GF-D8 (cell line): ENCODE measurements at regions not wholly inside any gene's neighbourhood (a gene's known extent, or its start where the extent isn't known, plus 50 kb on each side); places are given as distances from the start of the nearest gene placed in this dataset.
A peak's percentile ranks its signal among the peaks of the same experiment; 100 is the strongest.

ENCODE experiments used
- DNase-seq: peaks from one replicate; lab custom pipeline; 2025; lab: John Stamatoyannopoulos, UW

DNA sequence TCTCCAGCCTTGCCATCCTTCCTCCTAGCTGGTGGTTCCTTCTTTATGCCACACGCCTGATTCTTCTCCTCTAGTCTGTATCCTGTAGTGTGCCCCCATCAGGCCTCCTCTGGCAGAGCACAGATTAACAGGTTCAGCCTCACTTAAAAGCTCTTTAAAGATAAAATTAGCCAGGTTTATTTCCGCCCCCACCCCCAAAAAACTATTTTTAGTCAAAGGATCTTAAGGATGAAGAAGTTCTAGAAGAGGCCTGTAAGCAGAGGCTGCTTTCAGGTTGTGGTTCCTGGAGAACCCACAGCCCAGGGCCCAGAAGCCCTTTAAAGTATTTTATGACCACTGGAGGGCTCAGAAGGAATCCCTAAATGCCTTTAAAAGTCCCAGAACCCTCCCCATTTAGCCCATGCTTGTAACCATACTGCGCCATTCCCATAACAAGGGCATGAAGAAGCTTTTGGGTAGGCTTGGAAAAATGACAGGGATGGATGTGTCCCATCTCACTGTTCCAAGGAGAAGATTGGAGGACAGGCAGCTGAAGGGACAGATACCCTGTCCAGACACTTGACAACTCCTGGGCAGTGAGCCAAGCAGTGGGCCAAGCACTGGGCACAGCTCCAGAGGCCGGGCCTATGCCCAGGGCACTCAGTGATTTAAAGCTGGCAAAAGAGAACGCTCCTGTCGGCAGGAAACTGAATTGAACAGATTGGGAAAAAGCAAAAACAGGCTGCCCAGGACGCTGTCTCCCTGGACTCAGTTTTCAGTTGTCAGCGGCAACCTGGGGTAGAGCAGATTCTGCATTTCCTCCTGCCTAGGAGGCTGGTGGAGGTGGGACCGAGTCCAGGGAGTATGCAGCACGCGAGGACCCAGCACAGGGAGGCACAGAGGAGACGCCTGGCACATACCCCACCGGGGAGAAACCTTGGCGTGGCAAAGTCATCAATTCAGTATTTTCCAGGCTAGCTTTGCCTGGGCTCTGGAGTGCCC is 106.3 kb upstream of the SSBP2 start:
- DNase-seq, result no peak

DNA sequence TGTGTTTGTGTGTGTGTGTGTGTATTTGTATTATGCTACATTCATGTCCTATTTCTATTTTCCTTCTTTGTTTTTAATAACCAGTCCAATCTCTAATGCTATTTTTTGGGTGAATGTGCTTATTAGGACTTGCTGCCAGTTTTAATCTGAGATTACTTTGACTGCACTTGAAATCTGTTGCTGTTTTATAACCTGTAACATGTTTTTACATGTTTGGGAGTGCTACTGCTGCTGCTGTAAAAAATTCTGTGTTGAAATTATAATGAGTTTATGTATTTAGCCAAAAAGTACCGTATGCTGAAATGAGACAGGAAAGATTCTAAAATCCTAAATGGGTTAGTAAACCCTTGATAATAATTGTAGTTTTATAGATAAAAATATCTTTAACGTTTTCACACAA is 104.7 kb upstream of the SSBP2 start:
- no peak for DNase-seq

DNA sequence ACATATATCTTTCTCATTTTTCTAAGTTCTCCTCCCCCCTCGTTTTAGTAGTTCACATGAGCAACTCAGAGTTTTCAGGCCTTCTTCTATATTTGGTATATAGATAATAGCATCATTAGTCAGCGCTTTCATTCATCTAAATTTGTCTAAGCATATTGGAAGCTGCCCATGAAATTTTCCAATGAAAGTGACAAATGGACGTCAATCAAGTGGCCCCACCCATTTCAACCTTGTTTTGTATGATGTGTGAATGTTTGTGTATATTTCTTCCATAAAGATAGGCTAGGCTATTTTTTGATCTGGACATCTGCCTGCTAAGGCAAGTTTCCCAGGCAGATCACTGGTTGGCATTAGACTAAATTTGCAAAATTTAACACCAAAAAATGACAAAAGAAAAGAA is 104.0 kb upstream of the SSBP2 start:
- no peak for DNase-seq

DNA sequence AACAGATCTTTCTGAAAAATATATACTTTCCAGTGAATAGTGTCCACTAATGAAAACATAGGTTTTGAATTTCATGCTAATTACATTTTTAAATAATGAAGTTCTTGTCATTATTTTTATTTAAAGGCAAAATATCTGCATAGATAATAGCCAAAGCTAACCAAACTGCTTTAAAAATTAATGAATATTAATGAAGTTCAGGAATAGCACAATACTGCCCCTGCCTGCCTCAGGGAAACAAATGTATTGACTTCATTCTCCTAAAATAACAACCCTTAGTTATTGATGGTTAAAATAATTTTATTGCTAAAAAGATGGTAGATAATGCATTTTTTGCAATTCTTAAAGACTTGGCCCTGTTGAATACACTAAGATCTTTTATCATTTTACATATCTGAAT is 103.6 kb upstream of the SSBP2 start:
- no peak for DNase-seq

DNA sequence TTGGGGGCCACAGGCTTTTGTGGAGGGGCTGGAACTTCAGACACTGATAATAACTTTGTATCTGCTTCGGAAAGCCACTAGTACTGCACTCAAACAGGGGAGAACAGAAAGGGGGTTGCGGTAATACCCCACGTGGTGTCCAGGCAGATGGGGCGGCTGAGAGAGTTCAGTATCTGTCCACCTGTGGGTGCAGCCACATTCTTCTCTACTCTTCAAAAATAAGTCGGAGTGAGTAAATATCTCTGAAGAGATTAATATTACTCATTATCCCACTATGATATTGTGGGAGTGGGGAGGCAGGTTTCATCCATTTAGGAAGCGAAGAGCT is 102.1 kb upstream of the SSBP2 start:
- no peak for DNase-seq

DNA sequence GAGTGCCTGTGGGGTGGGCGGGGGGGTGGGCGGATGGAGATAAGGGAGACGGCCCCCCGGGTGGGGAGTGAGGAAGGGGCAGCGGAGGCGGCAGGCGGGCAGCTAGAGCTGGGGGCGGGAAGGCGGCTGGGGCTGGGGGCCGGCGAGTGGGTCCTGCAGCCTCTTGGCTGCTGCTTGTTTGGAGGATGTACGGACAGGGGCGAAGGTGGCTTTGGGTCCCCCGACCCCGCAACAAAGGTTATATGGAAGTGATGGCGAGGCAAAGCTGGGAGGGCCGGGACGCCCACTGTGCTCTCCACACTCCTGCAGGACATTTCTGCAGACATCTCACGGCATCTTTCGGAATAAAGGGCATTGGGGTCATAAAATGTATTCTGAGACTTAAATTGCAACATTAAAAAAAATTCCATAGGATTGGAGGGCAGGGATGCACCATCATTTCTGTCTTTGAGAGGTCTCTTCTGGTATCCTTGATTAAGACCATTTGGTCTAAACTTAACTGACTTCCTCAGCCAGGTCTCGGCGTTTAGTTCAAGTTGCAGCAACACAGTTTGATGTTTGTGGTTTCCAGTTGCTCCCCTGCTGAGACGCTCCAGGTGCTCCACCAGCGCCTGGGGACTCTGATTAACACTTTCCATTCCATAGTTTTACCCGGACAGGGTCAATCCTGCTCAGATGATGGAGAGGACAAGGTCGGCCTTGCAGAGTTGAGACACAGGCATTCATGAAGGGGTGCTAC is 101.6 kb upstream of the SSBP2 start:
- DNase-seq, result no peak

DNA sequence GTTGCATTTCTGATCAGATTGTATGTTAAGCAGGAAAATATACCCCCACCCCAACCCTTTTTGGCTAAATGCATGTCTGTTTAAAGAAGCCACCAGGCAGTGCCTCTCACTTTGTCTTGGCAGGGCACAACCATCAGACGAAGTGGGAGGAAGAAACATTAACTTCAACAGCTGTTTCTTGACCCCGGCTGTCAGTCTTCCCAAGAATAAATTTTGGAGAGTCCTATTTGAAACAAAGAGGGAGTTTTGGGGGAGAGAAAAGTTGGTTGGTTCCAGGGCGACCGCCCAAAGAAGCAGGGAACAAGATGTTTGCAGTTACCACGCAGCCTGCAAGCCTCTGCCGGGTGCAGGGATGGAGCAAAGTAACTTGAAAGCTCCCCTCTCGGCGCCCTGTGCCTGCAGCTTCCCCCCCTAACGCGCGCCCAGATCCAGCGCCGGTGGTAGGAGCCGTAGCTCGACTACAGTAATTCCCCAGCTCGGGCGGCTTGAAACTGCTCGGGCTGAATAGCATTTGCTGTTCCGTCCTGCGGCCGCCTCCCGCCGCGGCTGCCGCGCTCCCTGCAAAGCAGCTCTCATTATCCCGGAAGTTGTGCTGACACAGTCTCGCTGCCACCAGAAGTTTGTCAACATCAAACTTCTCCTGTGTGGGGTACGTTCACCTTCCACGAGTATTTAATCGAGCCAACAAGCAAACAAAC is 100.7 kb upstream of the SSBP2 start:
- peak; percentile 62 for DNase-seq

DNA sequence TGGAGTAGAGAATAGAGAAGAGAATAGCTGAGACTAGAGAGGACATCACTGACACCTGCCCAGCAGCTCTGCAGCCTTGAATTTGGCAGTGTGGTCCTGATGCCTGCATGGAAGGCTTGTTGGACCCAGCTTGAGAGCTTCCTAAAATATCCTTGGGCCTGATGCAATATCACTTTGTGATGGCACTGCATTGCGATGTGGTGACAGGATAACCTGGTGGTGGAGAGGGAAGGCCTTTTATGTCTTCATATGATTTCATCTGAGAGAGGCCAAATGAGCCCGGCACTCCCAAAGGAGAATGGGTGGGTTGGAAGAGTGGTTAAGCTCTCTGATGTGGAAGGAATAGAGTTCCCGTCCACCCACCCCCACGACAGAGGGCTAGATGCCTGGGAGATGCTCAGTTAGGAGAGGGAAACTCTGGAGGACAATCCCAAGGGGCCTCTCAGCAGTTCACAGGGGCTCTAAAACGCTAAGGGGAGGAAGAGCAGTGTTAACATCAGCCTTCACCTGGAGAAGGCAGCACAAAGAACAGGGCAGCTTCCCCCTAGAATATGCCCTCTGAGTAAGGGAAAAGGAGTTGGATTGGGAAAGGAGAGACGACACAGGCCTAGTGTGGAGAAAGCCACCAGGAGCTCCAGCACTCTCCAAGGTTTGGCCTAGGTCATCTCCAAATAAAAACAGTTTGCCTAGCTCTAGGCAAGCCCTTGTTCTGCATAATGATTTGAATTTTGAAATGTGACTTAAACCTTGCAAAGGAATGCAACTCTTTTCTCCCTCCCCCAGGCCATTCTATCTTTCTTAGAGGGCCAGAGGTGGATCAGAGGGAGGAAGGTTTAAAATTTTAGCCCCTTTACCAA is 99.8 kb upstream of the SSBP2 start:
- DNase-seq, result no peak

DNA sequence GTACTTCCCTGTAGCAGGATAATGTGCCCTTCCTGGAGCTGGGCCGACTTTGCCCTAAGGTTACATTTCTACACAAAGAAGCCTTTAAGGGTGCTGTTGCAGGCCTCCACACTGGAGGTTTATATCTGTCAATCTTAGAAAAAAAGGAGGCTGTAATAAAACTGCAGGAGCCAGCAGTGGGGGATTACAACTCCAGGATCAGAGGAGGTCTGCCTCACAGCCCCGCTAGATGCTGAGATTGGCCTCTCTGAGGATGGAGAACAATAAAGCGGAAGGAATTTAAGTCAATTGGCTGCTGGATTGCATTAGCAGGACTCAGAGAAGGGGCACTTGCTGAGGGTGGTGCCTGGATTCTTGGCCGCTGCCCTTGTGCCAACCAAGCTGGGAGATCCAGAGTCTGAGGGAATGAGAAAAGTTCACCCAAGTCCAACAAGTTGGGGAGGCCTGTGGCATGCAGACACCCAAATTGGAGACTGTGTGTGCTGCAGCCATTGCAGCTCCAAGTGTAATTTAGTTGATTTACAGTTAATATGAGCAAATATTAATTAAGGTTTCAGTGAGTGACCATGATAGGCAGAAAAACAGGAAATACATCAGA is 99.0 kb upstream of the SSBP2 start:
- DNase-seq, result no peak

DNA sequence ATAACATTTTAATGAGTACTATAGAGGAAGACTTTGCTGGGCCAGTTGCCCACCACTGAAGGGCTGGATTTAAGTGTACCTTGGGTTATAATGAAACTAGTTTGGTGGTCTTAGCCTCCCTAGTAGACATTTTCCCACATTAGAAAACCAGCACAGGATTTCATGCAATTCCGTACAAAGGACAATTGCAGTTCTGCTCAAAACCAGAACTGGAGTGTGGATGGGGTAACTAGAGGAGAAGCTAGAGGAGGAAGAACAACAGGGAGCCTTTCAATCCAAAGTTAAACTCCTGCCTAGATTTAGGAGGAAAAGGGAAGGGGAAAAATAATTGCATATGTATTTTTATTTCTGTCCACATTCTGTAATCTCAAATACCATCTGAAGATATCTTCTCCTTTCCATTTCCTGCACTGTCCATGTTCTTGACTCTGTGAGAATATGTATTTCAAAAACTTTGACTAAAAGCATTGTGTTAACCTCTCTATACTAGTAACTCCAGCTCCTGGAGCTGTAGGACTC is 97.5 kb upstream of the SSBP2 start:
- no peak for DNase-seq

DNA sequence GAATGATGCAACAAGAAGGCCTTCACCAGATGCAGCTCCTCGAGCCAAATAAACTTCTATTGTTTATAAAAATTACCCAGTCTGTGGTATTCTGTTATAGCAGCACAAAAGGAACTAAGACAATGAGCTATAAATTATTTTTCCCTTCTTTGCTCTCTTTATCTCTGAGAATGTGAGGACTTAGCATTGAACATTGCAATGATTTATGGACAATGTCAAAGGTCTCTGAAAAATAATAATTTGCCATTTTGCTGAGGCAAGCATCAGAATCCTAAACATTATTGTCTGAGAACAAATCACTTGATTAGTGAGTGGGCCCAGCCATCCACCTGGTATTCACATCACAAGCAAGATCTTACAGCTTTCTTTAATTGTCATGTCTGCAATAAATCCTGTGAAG is 95.4 kb upstream of the SSBP2 start:
- no peak for DNase-seq

DNA sequence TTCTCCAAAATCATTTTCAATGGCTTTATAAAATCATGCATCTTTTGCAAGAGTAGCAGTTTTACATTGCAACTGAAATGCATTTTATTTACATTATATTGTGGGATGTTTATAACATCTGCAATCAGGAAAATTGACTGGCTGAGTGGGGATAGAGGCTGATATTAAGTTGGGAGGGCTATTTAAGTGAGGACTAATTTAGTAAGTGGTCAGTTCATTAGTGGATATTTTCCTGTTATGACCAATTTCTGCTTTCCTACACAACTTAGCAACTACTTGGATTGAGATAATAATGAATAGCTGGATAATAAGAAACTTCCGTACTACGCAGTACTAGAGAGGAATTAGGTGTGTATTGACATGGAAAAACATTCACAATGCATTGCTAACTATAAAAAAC is 92.9 kb upstream of the SSBP2 start:
- no peak for DNase-seq

DNA sequence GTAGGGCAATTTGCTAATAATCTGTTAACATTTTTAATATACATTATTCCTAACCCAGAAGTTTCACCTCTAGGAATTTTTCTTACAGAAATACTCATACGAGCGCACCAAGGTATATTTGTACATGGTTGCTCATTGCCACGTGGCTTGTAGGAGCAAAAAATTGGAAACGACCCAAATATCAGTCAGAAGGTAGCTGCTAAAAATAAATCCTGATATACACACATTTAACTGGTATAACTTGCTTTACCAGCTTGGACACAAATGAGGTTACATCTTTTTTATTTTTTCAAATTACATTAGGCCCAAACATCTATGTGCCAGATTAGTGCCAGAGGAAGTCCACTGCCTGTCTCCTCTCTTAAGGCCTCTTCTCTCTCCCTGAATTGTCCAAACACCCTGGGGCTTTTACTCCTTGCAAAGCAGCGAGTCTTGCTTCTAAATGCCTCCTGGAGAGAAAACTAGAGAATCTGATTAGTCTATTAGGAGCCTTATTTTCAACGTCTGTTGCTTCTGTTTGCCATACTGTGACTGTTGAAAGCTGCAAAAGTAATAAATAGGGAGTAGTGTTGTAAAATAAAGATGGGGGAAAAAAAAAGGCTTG is 92.0 kb upstream of the SSBP2 start:
- DNase-seq, result no peak

DNA sequence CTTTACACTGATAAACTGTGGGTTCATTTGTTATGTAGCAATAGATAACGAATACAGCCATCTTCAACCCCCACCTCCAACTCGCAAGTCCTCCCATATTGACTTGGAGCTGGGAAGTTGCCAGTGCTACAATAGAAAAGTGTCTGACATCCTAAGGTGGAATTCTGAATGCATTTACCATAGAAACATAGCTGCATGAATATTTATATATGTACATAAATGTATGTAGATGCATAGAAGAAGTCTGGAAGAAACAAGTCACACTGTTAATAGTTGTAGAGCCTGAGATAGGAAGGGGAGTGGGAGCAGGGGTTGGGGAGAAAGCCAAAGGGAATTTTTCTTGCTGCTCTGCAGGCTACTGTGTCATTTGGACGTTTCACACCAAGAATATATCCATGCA is 88.1 kb upstream of the SSBP2 start:
- no peak for DNase-seq

DNA sequence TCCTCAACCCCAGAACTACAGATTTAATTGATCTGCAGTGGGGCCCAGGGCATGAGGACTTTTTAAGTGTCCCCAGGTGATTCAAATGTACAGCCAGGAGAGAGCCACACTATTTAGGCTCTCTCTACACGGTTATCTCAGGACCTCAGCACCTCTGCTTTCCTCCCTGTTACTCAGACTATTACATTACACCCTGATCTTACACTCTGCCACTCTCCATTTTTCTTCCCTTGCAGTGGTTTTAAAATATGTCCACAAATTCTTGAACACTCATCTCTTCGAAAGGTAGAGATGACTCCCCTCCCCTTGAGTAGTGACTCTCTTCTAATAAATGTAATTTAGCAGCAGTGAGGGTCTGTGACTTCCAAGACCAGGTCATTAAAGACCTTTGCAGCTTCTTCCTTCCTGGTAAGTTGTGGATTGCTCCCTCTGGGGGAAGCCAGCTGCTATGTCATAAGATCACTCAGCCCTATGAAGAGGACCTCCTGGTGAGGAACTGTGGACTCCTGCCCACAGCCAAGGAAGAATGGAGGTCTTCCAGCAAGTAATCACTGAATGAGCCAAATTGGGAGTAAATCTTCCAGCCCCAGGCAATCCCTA is 87.5 kb upstream of the SSBP2 start:
- no peak for DNase-seq

DNA sequence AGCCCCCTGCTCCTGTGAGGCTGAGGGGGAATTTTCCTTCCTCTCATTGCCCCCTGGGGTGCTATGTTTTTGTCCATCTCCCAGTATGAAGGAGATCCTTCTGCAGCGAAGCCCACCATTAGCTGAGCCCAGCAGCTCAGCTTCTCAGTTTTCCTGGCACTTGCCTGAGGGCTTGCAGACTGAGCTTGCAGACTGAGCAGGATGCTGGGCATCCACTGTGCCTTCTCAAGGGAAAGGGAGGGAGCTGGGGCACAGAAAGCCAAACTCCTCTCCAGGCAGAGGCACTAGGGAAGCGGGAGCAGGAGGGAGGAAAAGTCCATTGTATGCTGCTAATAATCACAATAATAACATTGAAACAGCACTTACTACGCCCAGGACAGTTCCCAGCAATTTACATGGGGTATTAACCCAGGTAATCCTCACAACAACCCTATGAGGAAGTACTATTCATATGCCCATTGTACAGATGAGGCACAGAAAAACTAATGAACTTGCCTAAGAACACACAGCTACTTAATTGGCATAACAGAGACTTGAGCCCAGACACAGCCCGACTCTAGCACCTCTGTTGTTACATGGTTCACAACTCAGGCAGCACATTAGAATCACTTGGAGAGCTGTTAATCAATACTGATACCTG is 86.9 kb upstream of the SSBP2 start:
- no peak for DNase-seq

DNA sequence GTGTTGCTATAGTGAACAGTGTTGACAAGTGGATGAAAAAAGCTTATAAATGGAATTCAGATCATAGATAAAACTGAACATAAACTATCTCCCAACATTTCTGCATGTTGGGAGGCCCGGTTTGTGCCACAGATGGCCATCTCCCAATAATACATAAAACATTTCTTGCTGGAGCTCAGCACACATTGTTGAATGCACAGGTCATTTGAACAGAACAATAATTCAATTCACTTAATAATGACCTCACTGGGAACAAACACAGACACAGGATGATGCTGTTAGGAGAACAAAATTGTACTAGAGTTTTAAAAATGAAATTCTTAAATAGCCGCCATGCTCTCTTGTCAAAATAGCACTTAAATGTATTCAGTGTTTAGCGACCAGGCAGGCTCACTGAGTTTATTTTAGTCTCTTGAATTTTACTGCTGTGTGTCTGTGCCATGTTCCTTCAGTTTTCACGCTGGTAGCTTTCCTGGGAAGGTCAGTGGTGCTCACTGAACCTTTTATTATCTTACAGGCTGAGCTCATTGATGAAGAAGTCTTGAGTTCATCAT is 85.0 kb upstream of the SSBP2 start:
- DNase-seq, result no peak

DNA sequence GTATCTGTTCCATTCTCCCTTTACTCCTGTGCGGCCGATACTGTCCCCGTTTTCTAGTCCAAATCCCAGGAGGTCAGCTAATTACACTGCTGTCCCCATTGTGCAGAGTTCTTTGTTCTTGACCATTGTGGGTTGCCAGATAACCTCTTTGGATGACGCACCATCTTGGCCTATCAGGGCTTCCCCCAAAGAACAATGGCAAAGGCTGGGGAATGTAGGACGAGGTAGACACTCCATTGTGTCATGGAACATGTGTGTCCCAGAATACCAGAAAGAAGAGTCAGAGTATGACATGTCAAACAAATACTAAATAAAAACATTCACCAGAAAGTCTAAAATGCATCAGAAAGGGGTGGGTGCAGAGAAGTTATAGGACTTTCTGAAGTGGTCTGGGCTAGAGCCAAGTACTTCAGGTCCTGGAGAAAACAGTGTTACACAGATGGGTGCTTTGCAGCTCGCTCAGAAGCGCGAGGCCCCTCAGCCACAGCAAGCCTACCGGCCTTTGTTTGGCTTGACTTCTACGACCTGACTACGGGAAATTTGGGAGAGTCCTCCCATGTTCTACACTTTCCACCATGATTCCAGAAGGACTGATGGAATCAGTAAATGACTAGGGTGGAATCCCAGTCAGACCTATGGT is 83.2 kb upstream of the SSBP2 start:
- no peak for DNase-seq

DNA sequence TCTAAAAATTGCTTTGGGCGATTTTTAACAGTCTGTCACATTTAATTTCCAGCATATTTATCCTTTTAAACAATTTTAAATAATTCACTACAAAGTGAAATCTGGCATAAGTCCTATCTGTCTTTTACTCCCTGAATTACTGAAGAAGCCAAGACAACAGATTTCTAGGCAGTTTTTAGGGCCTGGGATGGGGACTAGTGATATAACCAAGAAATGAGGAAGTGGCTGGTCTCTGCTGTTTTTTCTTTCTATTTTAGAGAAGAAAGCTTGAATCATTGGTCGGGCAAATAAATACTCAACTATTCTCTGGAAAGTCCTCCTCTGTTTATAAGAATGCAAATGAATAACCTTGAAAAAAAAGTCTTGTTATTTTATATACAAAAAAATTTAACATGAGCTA is 79.7 kb upstream of the SSBP2 start:
- DNase-seq, result no peak
